ENCODE measurements at regions not wholly inside any gene's neighbourhood (a gene's known extent, or its start where the extent isn't known, plus 50 kb on each side); places are given as distances from the start of the nearest gene placed in this dataset.
"Not testable (repeated sequence)": the region's sequence is repeated elsewhere in the genome, so short reads cannot be mapped to it uniquely, and the experiment has no call there.

GRCh38 chr3:182342252-182342651, 451.1 kb upstream of the ATP11B start (continued):
- TF ChIP-seq REST (IDR thresholded peaks at IDR 0.05; ENCODE audit: low read depth, low read length), result no peak
- TF ChIP-seq RFX5 (IDR thresholded peaks at IDR 0.05; ENCODE audit: low read length), result no peak
- no peak for TF ChIP-seq MAX (IDR thresholded peaks at IDR 0.05; ENCODE audit: low read depth)
- TF ChIP-seq GABPA (IDR thresholded peaks at IDR 0.05; ENCODE audit: low read depth), result no peak
- no peak for TF ChIP-seq ELF1 (IDR thresholded peaks at IDR 0.05)
- no peak for TF ChIP-seq ZBTB33 (IDR thresholded peaks at IDR 0.05; ENCODE audit: borderline replicate concordance, low read depth)
- TF ChIP-seq SIN3A (IDR thresholded peaks at IDR 0.05; ENCODE audit: borderline replicate concordance, low read depth, low read length), result no peak

- H3F3A ChIP-seq (replicated peaks; ENCODE audit: insufficient read depth); DNase-seq; H3K79me2 ChIP-seq (ENCODE audit: insufficient read depth); H3K27ac ChIP-seq (ENCODE audit: low read depth in 2 of 2, low read length in 1 of 2); H3K27me3 ChIP-seq (ENCODE audit: insufficient read depth); H3K9me2 ChIP-seq; H3K36me3 ChIP-seq (replicated peaks in 1 of 2; ENCODE audit: control insufficient read depth in 1 of 2, insufficient read depth in 2 of 2, low read length in 1 of 2); POLR2A ChIA-PET; H3K4me3 ChIP-seq (ENCODE audit: low read depth in 2 of 2, low read length in 1 of 2); H3K9ac ChIP-seq; H4K20me1 ChIP-seq (ENCODE audit: insufficient read depth); H3K4me2 ChIP-seq; H3K4me1 ChIP-seq (ENCODE audit: control insufficient read depth in 1 of 2, insufficient read depth in 2 of 2, low read depth in 1 of 2, low read length in 1 of 2); H2AFZ ChIP-seq (ENCODE audit: low read depth); H3K9me3 ChIP-seq: not testable (repeated sequence)
- CTCF ChIA-PET, result interaction anchor here (1.0 kb wide), 1 partner anchor 9 kb away, joined by 3 read pairs; no protein-coding TSS in a partner anchor
Observed at GRCh38 chr3:182344026-182344425, 449.3 kb upstream of the ATP11B start.

GRCh38 chr3:182349051-182349450, 444.3 kb upstream of the ATP11B start:
- CTCF ChIA-PET, result no interaction called here
- Histone ChIP-seq H4K20me1 (ENCODE audit: insufficient read depth) (no peaks in the 10 kb centered on the region), H3K4me1 (ENCODE audit: control insufficient read depth in 1 of 2, insufficient read depth in 2 of 2, low read depth in 1 of 2, low read length in 1 of 2) (no peaks in the 10 kb centered on the region), H3K9ac (no peak overlapping the region), H3K4me2 (no peak overlapping the region), H3K79me2 (ENCODE audit: insufficient read depth) (no peaks in the 10 kb centered on the region), H3F3A (replicated peaks; ENCODE audit: insufficient read depth) (no peaks in the 10 kb centered on the region), H3K27me3 (ENCODE audit: insufficient read depth) (no peaks in the 10 kb centered on the region), H3K27ac (ENCODE audit: low read depth in 2 of 2, low read length in 1 of 2) (no peak overlapping the region), H3K9me3 (no peaks in the 10 kb centered on the region), H3K36me3 (replicated peaks in 1 of 2; ENCODE audit: control insufficient read depth in 1 of 2, insufficient read depth in 2 of 2, low read length in 1 of 2) (no peaks in the 10 kb centered on the region), H2AFZ (ENCODE audit: low read depth) (no peak overlapping the region), H3K4me3 (ENCODE audit: low read depth in 2 of 2, low read length in 1 of 2) (no peak overlapping the region), H3K9me2 (no peaks in the 10 kb centered on the region)
- 19% methylated on average over 2 of the region's 2 CpGs for WGBS (ENCODE audit: low lambda C conversion rate)
- POLR2A ChIA-PET, result no interaction called here
- TF ChIP-seq USF2 (IDR thresholded peaks at IDR 0.05; ENCODE audit: borderline replicate concordance, low read depth, low read length), result no peak
- no peak for TF ChIP-seq TCF12 (IDR thresholded peaks at IDR 0.05)
- TF ChIP-seq SIN3A (IDR thresholded peaks at IDR 0.05; ENCODE audit: borderline replicate concordance, low read depth, low read length), result no peak
- TF ChIP-seq EP300 (IDR thresholded peaks at IDR 0.05; ENCODE audit: borderline replicate concordance in 1 of 2, low read depth in 1 of 2, low read length in 1 of 2), result no peak
- no peak for TF ChIP-seq FOXM1 (IDR thresholded peaks at IDR 0.05; ENCODE audit: low read depth)
- no peak for DNase-seq

All from SK-N-SH (cell line).